Body of pancreas (tissue), 4 donors: ENCODE measurements at regions not wholly inside any gene's neighbourhood (a gene's known extent, or its start where the extent isn't known, plus 50 kb on each side); places are given as distances from the start of the nearest gene placed in this dataset.

ENCODE experiments used
- ATAC-seq: fragments of 150-250 bp; one replicate; pipeline ENCODE4 v1.9.1; 2016
- DNase-seq, 4 donors: peaks; one replicate each; pipeline ENCODE4 v3.0.0-alpha.2; 2019
- H3K27ac ChIP-seq, 4 donors: fragments of 200-600 bp; sonication (generic); 1 replicate in 3 of 4; 2 replicates in 1 of 4; pipeline versions ENCODE4 v1.5.1 to v1.6.1; 2016 to 2019; ENCODE audit warnings: mild to moderate bottlenecking in 1 of 4, mixed read lengths in 1 of 4, moderate library complexity in 1 of 4
- H3K27me3 ChIP-seq, 2 donors: fragments of 200-600 bp; sonication (generic); one replicate each; pipeline ENCODE4 v1.6.0; 2016; ENCODE audit warnings: mild to moderate bottlenecking in 1 of 2
- H3K36me3 ChIP-seq, 2 donors: fragments of 200-600 bp; sonication (generic); replicated peaks in 1 of 2; 2 replicates each; pipeline ENCODE4 v1.5.1; 2016; ENCODE audit warnings: low read depth in 2 of 2; ENCODE audit not compliant: insufficient read depth in 1 of 2
- H3K4me1 ChIP-seq: fragments of 200-600 bp; sonication (generic); one replicate; pipeline ENCODE4 v1.6.0; 2016
- H3K4me3 ChIP-seq, 2 donors: fragments of 200-600 bp; sonication (generic); 1 replicate in 1 of 2; 2 replicates in 1 of 2; pipeline ENCODE4 v1.5.1; 2016 to 2019
- H3K9me3 ChIP-seq, 3 donors: fragments of 200-600 bp; sonication (generic); 1 replicate in 2 of 3; 2 replicates in 1 of 3; pipeline ENCODE4 v1.5.1; 2016
- CTCF ChIP-seq, 7 experiments: fragments of 450-650 bp in 4 of 7; fragments of 200-600 bp in 3 of 7; sonication (generic) in 3 of 7; IDR thresholded peaks; one replicate each; pipeline ENCODE4 v1.5.1; 2016 to 2019; ENCODE audit warnings: antibody characterized with exemption in 7 of 7
- POLR2A ChIP-seq, 3 donors: fragments of 450-650 bp; IDR thresholded peaks; one replicate each; pipeline ENCODE4 v1.6.1; 2016; ENCODE audit warnings: antibody characterized with exemption in 3 of 3, mild to moderate bottlenecking in 2 of 3
- WGBS, 2 donors: methylation state at CpG; one replicate each; pipeline ENCODE4 v1.1.5; 2017; 5-methylcytosine and 5-hydroxymethylcytosine counted together
- intact Hi-C: fragments of 100-400 bp; cut with DNase I; formaldehyde crosslinking; loops from one replicate; pipeline ENCODE4 v1.15.1; 2023

DNA sequence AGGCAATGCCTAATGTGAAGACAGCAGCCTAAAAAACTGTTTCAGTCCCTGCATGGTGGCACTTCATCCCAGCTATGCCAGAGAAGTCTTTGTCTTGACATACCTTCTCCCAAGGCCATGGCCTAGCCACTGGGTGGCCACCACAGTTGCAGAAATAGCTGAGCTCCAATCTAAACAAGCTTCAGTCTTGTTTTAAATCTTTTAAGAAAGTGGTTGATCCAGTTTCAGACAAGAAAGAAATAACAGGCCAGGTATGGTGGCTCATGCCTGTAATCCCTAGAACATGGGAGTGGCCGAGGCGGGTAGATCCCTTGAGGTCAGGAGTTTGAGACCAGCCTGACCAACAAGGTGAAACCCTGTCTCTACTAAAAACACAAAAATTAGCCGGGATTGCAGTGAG is 600.0 kb upstream of the PLXNA2 start:
- TF ChIP-seq POLR2A (IDR thresholded peaks at IDR 0.05) (no peak), CTCF (IDR thresholded peaks at IDR 0.05) (no peak)
- intact Hi-C loops: no loop called here
- DNase-seq: no peak
- no peaks in the 10 kb centered on the region for H3K9me3 ChIP-seq
- H3K4me1 ChIP-seq: no peaks in the 10 kb centered on the region
- no peak overlapping the region for H3K4me3 ChIP-seq
- H3K27ac ChIP-seq: no peak overlapping the region
- no peaks in the 10 kb centered on the region for H3K36me3 ChIP-seq
- no peaks in the 10 kb centered on the region for H3K27me3 ChIP-seq
- no peak for ATAC-seq
- 84 to 90% methylated on average over 3 of the region's 3 CpGs for WGBS, 2 donors

DNA sequence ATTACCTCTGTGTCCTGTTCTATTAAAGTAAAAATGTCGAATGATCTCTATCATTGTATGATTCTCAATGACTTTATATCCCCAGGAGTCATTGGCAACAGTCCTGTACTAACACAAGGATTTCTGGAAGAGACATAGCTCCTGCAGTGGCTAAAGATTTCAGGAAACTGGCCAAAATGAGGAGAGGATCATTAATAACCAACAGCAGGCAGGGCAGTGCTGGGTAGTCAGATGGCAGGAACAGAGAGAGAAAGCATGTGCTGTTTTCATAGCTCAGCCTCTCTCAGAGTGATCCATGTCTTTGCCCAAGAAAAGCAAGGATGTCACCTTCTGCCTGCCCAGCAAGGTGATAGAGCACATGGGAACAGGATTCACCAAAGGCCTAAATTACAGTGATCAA is 604.7 kb upstream of the PLXNA2 start:
- intact Hi-C loops: no loop called here
- Histone ChIP-seq H3K36me3 (no peaks in the 10 kb centered on the region), H3K27ac (no peak overlapping the region), H3K9me3 (no peaks in the 10 kb centered on the region), H3K4me3 (no peak overlapping the region), H3K4me1 (no peaks in the 10 kb centered on the region), H3K27me3 (no peaks in the 10 kb centered on the region)
- TF ChIP-seq CTCF (IDR thresholded peaks at IDR 0.05): no peak
- no peak for TF ChIP-seq POLR2A (IDR thresholded peaks at IDR 0.05)
- ATAC-seq (no peak), DNase-seq (no peak)
- WGBS, 2 donors: 69 to 72% methylated on average over 1 of the region's 1 CpG

DNA sequence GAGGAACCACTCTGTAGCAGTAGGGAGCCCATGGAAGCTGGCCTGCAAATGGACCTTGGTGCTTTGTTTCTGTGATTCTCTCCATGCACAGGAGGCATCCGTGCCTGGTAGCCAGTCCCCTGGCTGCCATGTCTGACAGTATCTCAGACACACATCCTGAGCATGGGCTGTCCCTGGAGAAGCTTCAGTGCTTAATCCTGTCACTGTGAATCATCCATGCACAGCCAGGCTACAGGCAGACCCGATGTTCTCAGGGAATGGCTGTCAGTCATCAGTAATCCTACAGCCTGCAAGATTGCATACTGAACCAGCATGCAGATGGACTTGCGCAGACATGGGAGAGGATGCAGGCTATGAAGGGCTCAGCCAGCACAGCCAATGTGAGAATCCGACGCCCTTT is 606.3 kb upstream of the PLXNA2 start:
- 59 to 71% methylated on average over 3 to 5 of the region's 5 CpGs for WGBS, 2 donors
- TF ChIP-seq POLR2A (IDR thresholded peaks at IDR 0.05) (no peak), CTCF (IDR thresholded peaks at IDR 0.05) (no peak)
- H3K27ac ChIP-seq: no peak overlapping the region
- no peaks in the 10 kb centered on the region for H3K9me3 ChIP-seq
- H3K4me3 ChIP-seq: no peak overlapping the region
- ATAC-seq: no peak
- intact Hi-C loops: no loop called here
- H3K4me1 ChIP-seq: no peaks in the 10 kb centered on the region
- no peaks in the 10 kb centered on the region for H3K36me3 ChIP-seq
- no peaks in the 10 kb centered on the region for H3K27me3 ChIP-seq
- DNase-seq: no peak

GRCh38 chr1:208851366-208851765 is 607.2 kb upstream of the PLXNA2 start:
- Histone ChIP-seq H3K27me3 (no peaks in the 10 kb centered on the region), H3K27ac (no peak overlapping the region), H3K9me3 (no peaks in the 10 kb centered on the region), H3K4me3 (no peak overlapping the region), H3K36me3 (no peaks in the 10 kb centered on the region), H3K4me1 (no peaks in the 10 kb centered on the region)
- 54 to 65% methylated on average over 2 of the region's 2 CpGs for WGBS, 2 donors
- TF ChIP-seq POLR2A (IDR thresholded peaks at IDR 0.05) (no peak), CTCF (IDR thresholded peaks at IDR 0.05) (no peak)
- ATAC-seq: no peak
- DNase-seq: no peak
- intact Hi-C loops: no loop called here

DNA sequence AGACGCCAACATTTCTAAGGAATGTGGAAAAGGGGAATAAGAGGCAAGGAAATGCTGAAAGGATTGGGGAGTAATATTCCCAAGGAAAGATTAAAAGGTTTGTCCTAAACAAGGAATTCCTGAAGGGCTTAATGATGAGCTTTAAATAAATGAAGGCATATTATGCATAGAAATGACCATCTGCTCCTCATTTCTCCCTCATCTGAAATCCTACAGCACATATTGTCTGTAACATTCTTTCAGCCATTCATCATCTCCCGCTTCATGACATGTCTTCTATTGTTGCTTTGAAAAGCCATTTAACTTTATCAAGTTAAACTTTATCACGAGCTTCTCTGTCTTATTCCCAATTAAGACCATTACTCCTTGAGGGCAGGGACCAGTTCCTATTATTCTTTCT is 608.7 kb upstream of the PLXNA2 start:
- TF ChIP-seq POLR2A (IDR thresholded peaks at IDR 0.05) (no peak), CTCF (IDR thresholded peaks at IDR 0.05) (no peak)
- no peaks in the 10 kb centered on the region for H3K36me3 ChIP-seq
- no peaks in the 10 kb centered on the region for H3K4me1 ChIP-seq
- ATAC-seq: no peak
- DNase-seq: no peak
- 73 to 82% methylated on average over 3 of the region's 3 CpGs for WGBS, 2 donors
- intact Hi-C loops: no loop called here
- H3K9me3 ChIP-seq: no peaks in the 10 kb centered on the region
- no peaks in the 10 kb centered on the region for H3K27me3 ChIP-seq
- no peak overlapping the region for H3K4me3 ChIP-seq
- no peak overlapping the region for H3K27ac ChIP-seq
